AG04450 (cell line): ENCODE measurements at regions not wholly inside any gene's neighbourhood (a gene's known extent, or its start where the extent isn't known, plus 50 kb on each side); places are given as distances from the start of the nearest gene placed in this dataset.

Experiments
- CTCF ChIA-PET: fragments of 300-600, 350-600 bp; formaldehyde crosslinking; extraction: SDS; loops from one replicate; lab custom pipeline; 2022; ENCODE audit warnings: antibody characterized with exemption, inconsistent platforms; lab: Charles Lee
- POLR2A ChIA-PET: fragments of 350-600 bp; formaldehyde crosslinking; extraction: SDS; loops from one replicate; lab custom pipeline; 2021; ENCODE audit warnings: antibody characterized with exemption, inconsistent platforms; lab: Yijun Ruan, JAX
- DNase-seq: peaks from one replicate; pipeline ENCODE4 v3.0.0-alpha.2; 2011; ENCODE audit warnings: low read depth, low spot score
- H3K27ac ChIP-seq: one replicate; pipeline ENCODE4 v1.5.1; 2012; ENCODE audit warnings: low read depth, low read length, control low read depth
- H3K27me3 ChIP-seq: one replicate; pipeline ENCODE4 v1.6.0; 2012; ENCODE audit warnings: low read length; ENCODE audit not compliant: control insufficient read depth, insufficient read depth
- H3K4me3 ChIP-seq: 2 replicates; pipeline ENCODE4 v1.5.1; 2011; ENCODE audit warnings: mild to moderate bottlenecking, low read depth, low read length, control low read depth
- H3K9me3 ChIP-seq: 2 replicates; pipeline ENCODE4 v1.5.1; 2012; ENCODE audit warnings: low read length; ENCODE audit not compliant: control insufficient read depth, insufficient read depth
- TF ChIP-seq, protein P1 (sequence below): IDR thresholded peaks from 2 replicates; pipeline ENCODE4 v1.5.1; 2011; ENCODE audit warnings: low read depth, low read length, control low read depth, inconsistent platforms

DNA sequence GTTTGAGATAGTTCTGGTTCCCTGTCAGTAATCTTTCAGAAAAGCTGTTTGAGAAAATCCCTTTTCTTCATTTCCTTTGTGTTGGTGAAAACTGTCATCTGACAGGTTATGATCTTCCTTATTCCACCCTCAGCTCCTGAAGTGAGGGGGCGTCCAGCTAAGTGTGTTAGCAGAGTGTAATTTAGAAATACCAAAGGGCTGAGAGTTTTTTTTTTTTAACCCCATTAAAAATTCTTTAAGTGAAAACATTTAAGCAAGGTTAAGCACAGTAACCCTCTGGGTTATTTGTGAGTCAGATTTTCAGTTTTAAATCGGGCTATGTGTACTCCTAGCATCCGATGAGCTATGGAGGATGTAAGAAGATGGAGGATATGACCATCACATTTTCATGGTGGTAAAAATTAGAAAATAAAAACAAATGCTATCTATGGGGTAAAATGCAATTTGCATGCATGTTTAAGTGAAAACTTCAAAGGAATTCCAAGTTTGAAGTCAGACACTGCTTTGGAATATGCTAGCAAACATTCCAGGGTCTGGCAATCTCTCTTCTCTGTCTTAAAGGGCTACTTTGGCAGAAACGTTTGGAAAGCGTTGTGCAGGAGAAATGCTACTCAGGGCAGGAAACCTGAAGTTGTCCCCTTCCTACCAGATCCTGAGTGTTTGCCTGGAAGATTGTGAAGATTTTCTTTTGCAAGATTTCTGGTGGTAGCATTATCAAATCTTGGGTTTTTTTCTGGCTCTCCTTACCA lies 197.0 kb upstream of the PRICKLE1 start:
- Histone ChIP-seq H3K27me3 (no peaks in the 10 kb centered on the region), H3K4me3 (no peak overlapping the region), H3K9me3 (no peaks in the 10 kb centered on the region), H3K27ac (no peak overlapping the region)
- CTCF ChIA-PET, result interaction anchor here (0.6 kb wide), 1 partner anchor 304 kb away, joined by 3 read pairs; no protein-coding TSS in a partner anchor
- no peak for DNase-seq
- TF ChIP-seq, protein P1, sequence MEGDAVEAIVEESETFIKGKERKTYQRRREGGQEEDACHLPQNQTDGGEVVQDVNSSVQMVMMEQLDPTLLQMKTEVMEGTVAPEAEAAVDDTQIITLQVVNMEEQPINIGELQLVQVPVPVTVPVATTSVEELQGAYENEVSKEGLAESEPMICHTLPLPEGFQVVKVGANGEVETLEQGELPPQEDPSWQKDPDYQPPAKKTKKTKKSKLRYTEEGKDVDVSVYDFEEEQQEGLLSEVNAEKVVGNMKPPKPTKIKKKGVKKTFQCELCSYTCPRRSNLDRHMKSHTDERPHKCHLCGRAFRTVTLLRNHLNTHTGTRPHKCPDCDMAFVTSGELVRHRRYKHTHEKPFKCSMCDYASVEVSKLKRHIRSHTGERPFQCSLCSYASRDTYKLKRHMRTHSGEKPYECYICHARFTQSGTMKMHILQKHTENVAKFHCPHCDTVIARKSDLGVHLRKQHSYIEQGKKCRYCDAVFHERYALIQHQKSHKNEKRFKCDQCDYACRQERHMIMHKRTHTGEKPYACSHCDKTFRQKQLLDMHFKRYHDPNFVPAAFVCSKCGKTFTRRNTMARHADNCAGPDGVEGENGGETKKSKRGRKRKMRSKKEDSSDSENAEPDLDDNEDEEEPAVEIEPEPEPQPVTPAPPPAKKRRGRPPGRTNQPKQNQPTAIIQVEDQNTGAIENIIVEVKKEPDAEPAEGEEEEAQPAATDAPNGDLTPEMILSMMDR, result no peak
- POLR2A ChIA-PET, result no interaction called here

DNA sequence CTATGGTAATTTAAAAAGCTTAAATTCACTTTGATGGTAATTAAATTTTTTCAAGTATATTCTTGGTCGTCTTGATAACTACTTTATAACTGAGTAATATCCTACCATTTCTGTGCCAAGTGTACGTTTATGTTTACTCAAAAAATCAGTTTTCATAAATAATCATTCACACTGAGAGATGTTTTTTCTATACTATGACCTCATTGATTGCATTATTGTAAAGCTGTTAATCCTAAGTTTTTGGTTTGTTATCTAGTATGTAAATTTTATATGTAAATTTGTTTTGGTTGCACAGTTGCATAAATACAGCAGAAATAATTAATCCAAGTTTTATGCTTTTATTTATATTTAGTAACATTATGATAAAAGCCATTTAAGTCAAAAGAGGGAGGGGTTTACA lies 196.4 kb upstream of the PRICKLE1 start:
- CTCF ChIA-PET, result interaction anchor here (0.6 kb wide), 1 partner anchor 303 kb away, joined by 3 read pairs; no protein-coding TSS in a partner anchor
- no peak for DNase-seq
- H3K27ac ChIP-seq, result no peak overlapping the region
- POLR2A ChIA-PET, result no interaction called here
- no peaks in the 10 kb centered on the region for H3K27me3 ChIP-seq
- H3K9me3 ChIP-seq, result no peaks in the 10 kb centered on the region
- H3K4me3 ChIP-seq, result no peak overlapping the region
- TF ChIP-seq, protein P1, result no peak

DNA sequence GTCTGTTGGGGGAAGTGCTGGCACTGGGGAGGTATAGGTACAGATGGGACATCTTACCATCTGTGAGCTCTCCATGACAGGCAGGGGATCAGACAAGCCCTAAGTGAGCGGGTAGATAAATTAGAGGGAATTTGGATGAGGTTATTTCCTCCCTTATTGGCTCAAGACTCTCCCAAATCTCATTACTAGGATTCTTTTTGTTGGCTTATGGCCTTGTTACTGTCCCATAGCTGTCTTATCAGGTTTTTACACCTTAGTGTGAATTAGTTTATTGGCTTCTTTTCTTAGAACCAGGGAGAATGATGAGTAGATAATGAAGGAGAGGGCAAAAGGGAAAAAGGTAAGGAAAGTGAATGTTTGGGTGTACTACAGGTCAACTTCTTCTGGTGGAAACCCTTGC lies 191.1 kb upstream of the PRICKLE1 start:
- Histone ChIP-seq H3K27me3 (no peaks in the 10 kb centered on the region), H3K4me3 (no peak overlapping the region), H3K27ac (no peak overlapping the region), H3K9me3 (no peaks in the 10 kb centered on the region)
- ChIA-PET POLR2A (no interaction called here), CTCF (interaction anchor here (0.5 kb wide), 1 partner anchor 8 kb away, joined by 5 read pairs; no protein-coding TSS in a partner anchor)
- TF ChIP-seq, protein P1, result no peak
- no peak for DNase-seq

DNA sequence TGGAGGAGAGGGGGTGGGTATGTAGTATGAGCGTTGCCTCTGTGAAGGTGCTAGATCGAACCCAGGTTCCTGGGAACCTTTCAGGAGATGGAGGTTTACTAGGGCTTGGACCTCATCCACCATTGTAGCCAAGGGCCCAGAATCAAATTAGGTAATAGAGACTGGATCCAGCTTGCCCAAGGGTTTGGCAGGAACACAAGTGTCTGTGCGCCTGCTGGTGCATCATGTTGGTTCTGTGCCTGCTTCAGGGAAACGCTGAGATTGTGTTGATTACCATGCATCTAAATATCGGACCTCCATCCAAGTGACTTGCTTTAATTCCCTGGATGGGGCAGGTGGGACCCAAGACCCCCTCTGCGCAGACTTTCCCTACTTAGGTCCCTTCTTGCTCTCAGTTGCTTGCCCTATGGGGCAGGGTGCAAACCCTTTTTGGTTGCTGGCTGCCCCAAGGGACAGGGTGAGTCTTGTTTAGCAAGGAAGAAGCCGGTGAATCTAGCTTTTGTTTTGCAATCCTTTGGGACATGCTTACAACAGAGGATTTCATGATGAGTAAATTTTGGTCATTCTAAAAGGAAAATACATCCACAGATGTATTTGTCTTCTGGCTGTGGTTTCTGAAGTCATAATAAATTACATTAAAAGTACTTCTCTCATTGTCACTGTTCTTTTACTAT lies 189.8 kb upstream of the PRICKLE1 start:
- TF ChIP-seq, protein P1, result no peak
- no peak overlapping the region for H3K4me3 ChIP-seq
- no peak for DNase-seq
- H3K27ac ChIP-seq, result no peak overlapping the region
- H3K27me3 ChIP-seq, result no peaks in the 10 kb centered on the region
- ChIA-PET POLR2A (interaction anchor here (0.6 kb wide), 1 partner anchor 400 kb away, joined by 4 read pairs; no protein-coding TSS in a partner anchor), CTCF (no interaction called here)
- no peaks in the 10 kb centered on the region for H3K9me3 ChIP-seq

DNA sequence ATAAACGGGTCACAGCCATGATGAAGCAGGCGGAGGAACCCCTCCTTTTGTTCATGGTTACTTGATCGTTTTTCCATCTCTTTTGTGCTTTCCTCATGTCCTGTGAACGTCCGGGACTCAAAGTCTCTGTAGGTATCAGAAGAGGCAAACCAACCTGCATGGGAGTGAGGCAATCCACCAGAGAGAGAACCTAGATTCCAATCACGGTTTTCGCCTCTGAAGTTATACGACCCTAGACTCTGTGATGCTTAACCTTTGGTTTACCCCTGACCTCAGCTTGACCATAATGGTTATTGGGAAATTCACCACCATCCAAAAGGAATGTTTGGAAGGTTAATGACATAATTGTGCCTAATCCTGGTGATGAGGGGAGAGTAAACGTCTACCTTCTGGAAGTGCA lies 186.8 kb upstream of the PRICKLE1 start:
- Histone ChIP-seq H3K27ac (no peak overlapping the region), H3K27me3 (no peaks in the 10 kb centered on the region), H3K4me3 (no peak overlapping the region), H3K9me3 (no peaks in the 10 kb centered on the region)
- ChIA-PET POLR2A (no interaction called here), CTCF (no interaction called here)
- DNase-seq, result no peak
- TF ChIP-seq, protein P1, result no peak
